ENCODE measurements at regions not wholly inside any gene's neighbourhood (a gene's known extent, or its start where the extent isn't known, plus 50 kb on each side); places are given as distances from the start of the nearest gene placed in this dataset.

DNA sequence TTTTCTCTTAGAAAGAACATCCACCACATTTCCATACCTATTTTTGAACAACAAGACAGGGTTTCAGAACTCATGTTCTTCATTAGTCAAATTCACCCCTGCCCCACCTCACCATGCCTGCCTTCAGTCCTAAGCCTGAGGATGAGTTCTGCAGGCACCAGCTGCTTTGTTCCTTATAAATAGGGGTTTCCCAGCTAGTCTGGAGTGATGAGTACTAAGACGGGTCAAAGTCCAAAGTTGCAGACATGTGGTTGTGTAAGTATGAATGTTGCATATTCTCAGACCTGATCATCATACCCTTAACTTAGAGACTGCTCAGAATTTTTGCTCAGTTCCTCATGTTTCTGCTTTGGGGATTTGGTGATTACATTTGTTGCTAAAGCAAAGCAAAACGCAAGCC lies 257.7 kb upstream of the CDYL start:
- TF ChIP-seq, protein P1, sequence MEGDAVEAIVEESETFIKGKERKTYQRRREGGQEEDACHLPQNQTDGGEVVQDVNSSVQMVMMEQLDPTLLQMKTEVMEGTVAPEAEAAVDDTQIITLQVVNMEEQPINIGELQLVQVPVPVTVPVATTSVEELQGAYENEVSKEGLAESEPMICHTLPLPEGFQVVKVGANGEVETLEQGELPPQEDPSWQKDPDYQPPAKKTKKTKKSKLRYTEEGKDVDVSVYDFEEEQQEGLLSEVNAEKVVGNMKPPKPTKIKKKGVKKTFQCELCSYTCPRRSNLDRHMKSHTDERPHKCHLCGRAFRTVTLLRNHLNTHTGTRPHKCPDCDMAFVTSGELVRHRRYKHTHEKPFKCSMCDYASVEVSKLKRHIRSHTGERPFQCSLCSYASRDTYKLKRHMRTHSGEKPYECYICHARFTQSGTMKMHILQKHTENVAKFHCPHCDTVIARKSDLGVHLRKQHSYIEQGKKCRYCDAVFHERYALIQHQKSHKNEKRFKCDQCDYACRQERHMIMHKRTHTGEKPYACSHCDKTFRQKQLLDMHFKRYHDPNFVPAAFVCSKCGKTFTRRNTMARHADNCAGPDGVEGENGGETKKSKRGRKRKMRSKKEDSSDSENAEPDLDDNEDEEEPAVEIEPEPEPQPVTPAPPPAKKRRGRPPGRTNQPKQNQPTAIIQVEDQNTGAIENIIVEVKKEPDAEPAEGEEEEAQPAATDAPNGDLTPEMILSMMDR (IDR thresholded peaks at IDR 0.05) = no peak
- TF ChIP-seq POLR2AphosphoS5 (IDR thresholded peaks at IDR 0.05) = no peak
- TF ChIP-seq POLR2A (IDR thresholded peaks at IDR 0.05) = no peak

All from breast epithelium (tissue), 3 donors.